Spleen (tissue), 7 donors: ENCODE measurements at regions not wholly inside any gene's neighbourhood (a gene's known extent, or its start where the extent isn't known, plus 50 kb on each side); places are given as distances from the start of the nearest gene placed in this dataset.

ENCODE experiments used
- CTCF ChIP-seq, 11 experiments: fragments of 200-600 bp in 7 of 11; fragments of 450-650 bp in 4 of 11; sonication (generic) in 4 of 11; IDR thresholded peaks in 8 of 11; conservative IDR thresholded peaks in 3 of 11; 1 replicate in 7 of 11; 2 replicates in 4 of 11; pipeline versions ENCODE4 v1.4.0 to v1.8.0; 2016 to 2021; ENCODE audit warnings: antibody characterized with exemption in 11 of 11, inconsistent platforms in 4 of 11, mild to moderate bottlenecking in 1 of 11
- POLR2A ChIP-seq, 3 donors: fragments of 450-650 bp; IDR thresholded peaks; one replicate each; pipeline ENCODE4 v1.5.1; 2017; ENCODE audit warnings: antibody characterized with exemption in 3 of 3, mild to moderate bottlenecking in 1 of 3
- POLR2AphosphoS5 ChIP-seq, 3 donors: sonication (generic); formaldehyde crosslinking; IDR thresholded peaks; one replicate each; pipeline ENCODE4 v1.5.1; 2017; ENCODE audit warnings: antibody characterized with exemption in 3 of 3
- donor health status: DM: no; HTN: no; CAD: no; lungs with moderate emphysema.
- donor health status: DM: no; HTN: no; CAD: no.
- donor health status: DM: no; HTN: no; CAD: no.

- no peak for TF ChIP-seq CTCF (IDR thresholded peaks at IDR 0.05 in 8 of 11, conservative IDR thresholded peaks at IDR 0.05 in 3 of 11)
- TF ChIP-seq POLR2A (IDR thresholded peaks at IDR 0.05) = no peak
- no peak for TF ChIP-seq POLR2AphosphoS5 (IDR thresholded peaks at IDR 0.05)
These were observed 244.1 kb upstream of the PRR16 start for GRCh38 chr5:120219988-120220387.
